ENCODE measurements at regions not wholly inside any gene's neighbourhood (a gene's known extent, or its start where the extent isn't known, plus 50 kb on each side); places are given as distances from the start of the nearest gene placed in this dataset.

DNA sequence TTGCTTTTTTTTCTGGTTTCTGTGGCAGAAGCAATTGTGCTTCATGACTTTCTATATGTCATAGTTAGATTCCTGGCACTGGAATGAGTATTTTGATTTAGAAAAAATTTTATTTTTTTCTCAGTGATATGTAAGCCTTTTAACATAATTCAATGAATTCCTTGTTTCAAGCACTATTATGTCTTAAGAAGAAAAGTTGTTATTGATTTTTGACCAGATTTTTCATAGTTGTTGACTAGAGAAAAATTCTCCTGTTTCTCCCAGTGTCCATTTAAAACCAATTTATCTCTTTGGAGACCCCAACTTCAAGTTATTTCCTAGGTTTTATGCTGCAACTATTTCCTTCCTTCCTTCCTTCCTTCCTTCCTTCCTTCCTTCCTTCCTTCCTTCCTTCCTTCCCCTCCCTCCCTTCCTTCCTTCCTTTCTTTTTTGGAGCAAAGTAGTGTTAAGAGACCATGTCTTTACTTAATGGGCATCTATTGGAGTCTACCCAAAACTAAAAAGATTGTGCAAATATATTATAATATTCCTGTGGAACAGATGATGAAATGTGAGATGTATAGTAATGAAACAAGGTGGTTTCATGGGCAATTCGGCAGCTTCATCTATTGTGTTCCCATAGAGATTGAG, 346.9 kb downstream of the RNF144B start:
- TF ChIP-seq, protein P1, sequence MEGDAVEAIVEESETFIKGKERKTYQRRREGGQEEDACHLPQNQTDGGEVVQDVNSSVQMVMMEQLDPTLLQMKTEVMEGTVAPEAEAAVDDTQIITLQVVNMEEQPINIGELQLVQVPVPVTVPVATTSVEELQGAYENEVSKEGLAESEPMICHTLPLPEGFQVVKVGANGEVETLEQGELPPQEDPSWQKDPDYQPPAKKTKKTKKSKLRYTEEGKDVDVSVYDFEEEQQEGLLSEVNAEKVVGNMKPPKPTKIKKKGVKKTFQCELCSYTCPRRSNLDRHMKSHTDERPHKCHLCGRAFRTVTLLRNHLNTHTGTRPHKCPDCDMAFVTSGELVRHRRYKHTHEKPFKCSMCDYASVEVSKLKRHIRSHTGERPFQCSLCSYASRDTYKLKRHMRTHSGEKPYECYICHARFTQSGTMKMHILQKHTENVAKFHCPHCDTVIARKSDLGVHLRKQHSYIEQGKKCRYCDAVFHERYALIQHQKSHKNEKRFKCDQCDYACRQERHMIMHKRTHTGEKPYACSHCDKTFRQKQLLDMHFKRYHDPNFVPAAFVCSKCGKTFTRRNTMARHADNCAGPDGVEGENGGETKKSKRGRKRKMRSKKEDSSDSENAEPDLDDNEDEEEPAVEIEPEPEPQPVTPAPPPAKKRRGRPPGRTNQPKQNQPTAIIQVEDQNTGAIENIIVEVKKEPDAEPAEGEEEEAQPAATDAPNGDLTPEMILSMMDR (IDR thresholded peaks at IDR 0.05): no peak

DNA sequence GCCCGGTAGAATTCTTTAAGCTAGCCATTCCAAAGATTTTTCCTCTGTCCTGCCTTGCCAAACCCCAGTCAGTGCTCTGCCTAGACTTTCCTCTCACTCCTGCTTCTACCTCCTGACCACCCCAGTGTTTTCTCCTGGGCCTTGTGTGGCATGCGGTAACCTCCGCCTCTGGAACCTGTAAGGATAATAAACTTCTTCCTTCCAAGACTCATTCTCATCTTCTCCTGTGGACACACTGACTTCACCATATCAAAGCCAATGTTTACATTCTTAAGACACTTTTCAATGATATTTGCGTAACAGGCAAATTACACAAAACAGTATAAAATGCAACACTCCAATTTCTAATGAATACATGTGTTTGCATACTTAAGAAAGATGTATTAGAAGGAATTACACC, 354.6 kb downstream of the RNF144B start:
- no peak overlapping the region for H3K27ac ChIP-seq
- intact Hi-C loops (cut with DNase I; ENCODE audit: low total_unique reads): no loop called here
- no peak overlapping the region for H3K4me3 ChIP-seq
- no peaks in the 10 kb centered on the region for H3K36me3 ChIP-seq
- H3K9me3 ChIP-seq: no peaks in the 10 kb centered on the region
- no peaks in the 10 kb centered on the region for H3K27me3 ChIP-seq
- H3K4me1 ChIP-seq: no peaks in the 10 kb centered on the region
- no peak for DNase-seq
- TF ChIP-seq, protein P1 (IDR thresholded peaks at IDR 0.05): no peak

More for the DNA sequence above, 346.9 kb downstream of the RNF144B start:
- H3K9me3 ChIP-seq: peaks cover 0 to 8% (median 0%) of the 10 kb centered on the region in 3 donors
- no peak for DNase-seq
- H3K4me1 ChIP-seq: no peaks in the 10 kb centered on the region
- intact Hi-C loops (cut with DNase I; ENCODE audit: low total_unique reads): no loop called here
- no peaks in the 10 kb centered on the region for H3K27me3 ChIP-seq
- H3K4me3 ChIP-seq: no peak overlapping the region
- H3K36me3 ChIP-seq: no peaks in the 10 kb centered on the region
- H3K27ac ChIP-seq: no peak overlapping the region

DNA sequence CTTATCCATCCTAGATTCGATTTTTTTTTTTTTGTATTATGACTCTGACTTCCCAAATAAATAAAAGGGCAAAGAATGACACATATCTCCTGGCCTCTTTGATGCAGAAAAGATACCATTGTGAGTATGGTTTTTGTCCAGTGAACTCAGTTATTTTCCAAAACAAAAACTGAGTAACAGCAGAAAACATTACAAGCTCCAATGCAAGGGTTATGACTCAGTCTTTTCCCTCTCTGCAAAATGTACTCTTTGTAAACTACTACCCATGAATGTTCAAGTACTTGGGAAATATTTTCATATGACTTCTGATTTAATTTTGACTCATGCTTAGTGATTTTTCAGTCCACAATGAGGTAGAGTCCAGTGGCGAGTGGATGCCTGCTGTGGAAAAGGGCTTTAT, 355.3 kb downstream of the RNF144B start:
- intact Hi-C loops (cut with DNase I; ENCODE audit: low total_unique reads): no loop called here
- no peaks in the 10 kb centered on the region for H3K4me1 ChIP-seq
- no peaks in the 10 kb centered on the region for H3K36me3 ChIP-seq
- H3K9me3 ChIP-seq: no peaks in the 10 kb centered on the region
- no peak overlapping the region for H3K4me3 ChIP-seq
- DNase-seq: no peak
- TF ChIP-seq, protein P1 (IDR thresholded peaks at IDR 0.05): no peak
- no peak overlapping the region for H3K27ac ChIP-seq
- H3K27me3 ChIP-seq: no peaks in the 10 kb centered on the region

DNA sequence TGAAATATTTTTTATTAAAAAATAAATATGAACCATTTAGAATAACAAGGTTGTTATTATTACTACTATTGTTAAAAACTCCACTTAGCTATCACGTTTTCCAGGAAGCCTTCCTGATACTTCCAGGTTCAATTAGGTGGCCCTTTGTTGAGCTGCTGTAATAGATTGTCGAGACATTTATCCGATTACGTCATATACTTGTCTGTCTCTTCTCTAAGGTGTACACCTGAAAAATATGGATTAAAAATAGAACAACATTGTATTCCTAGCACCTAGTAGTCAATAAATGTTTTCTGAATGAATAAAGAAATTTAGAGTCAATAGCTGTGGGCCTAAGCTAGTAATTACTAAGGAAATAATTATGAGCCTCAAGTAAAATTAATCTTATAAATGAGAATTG, 359.6 kb downstream of the RNF144B start:
- Histone ChIP-seq H3K27ac (no peak overlapping the region), H3K4me1 (peaks cover 0 to 9% (median 4%) of the 10 kb centered on the region in 4 donors), H3K4me3 (no peak overlapping the region), H3K9me3 (no peaks in the 10 kb centered on the region), H3K27me3 (no peaks in the 10 kb centered on the region), H3K36me3 (no peaks in the 10 kb centered on the region)
- DNase-seq: no peak
- TF ChIP-seq, protein P1 (IDR thresholded peaks at IDR 0.05): no peak
- intact Hi-C loops (cut with DNase I; ENCODE audit: low total_unique reads): loop anchor here (5.0 kb wide), 2 partner anchors 1056 to 1106 kb away; no protein-coding TSS in a partner anchor

DNA sequence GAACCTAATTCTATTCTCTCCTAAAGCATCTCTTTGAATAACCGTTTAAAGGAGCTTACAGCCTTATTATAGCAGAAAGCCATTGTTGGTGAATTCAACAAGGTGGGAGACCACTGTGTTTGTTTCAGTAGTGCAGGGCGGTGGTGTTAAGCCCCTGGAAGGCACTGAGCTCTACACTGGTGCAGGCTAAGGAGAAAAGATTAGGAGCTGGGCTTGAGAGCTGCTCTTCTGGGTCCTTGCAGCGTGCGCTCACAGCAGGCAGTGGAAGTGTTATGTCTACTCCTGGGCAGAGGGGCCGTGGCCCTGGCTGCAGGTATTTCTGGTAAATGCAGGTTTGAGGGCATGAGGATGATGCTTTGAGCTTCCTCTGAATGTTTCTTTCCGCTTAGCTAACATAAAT, 361.2 kb downstream of the RNF144B start:
- peaks cover 0 to 9% (median 4%) of the 10 kb centered on the region in 4 donors for H3K4me1 ChIP-seq
- H3K9me3 ChIP-seq: no peaks in the 10 kb centered on the region
- H3K36me3 ChIP-seq: no peaks in the 10 kb centered on the region
- no peak overlapping the region for H3K27ac ChIP-seq
- TF ChIP-seq, protein P1 (IDR thresholded peaks at IDR 0.05): no peak
- intact Hi-C loops (cut with DNase I; ENCODE audit: low total_unique reads): loop anchor here (2.0 to 5.0 kb wide), 3 partner anchors 1054 to 1308 kb away; no protein-coding TSS in a partner anchor
- no peaks in the 10 kb centered on the region for H3K27me3 ChIP-seq
- no peak overlapping the region for H3K4me3 ChIP-seq
- no peak for DNase-seq

Measured in tibial artery (tissue), 4 donors.